Activated CD4-positive, alpha-beta T cell treated with anti-CD3 and anti-CD28 coated beads, Interleukin-2, amount 50 U/mL, for 24 hours (primary cell): ENCODE measurements at regions not wholly inside any gene's neighbourhood (a gene's known extent, or its start where the extent isn't known, plus 50 kb on each side); places are given as distances from the start of the nearest gene placed in this dataset.
"Not testable (repeated sequence)": the region's sequence is repeated elsewhere in the genome, so short reads cannot be mapped to it uniquely, and the experiment has no call there.

Experiments
- DNase-seq, 2 donors: peaks; one replicate each; pipeline ENCODE4 v3.0.0-alpha.2; 2020; ENCODE audit warnings: low read depth in 1 of 2, low spot score in 1 of 2

DNA sequence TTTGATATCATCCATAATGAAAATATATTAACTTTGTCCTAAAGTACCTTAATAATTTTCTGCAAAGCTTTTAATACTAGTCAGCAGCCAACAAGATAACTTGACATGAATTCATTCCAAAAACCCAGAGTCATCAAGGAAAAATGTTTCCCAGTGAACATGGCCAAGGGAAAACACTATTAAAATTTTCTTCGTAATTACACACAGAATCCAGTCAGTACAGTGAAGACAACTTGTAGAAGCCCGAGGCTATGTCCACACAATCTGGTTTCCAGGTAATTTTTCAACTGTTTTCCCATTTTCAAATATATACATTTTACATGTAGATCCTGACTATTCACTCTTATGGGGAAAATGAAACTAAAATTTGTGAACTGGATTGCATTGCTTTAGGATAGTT, 600.9 kb downstream of the CDH8 start:
- DNase-seq: no peak

DNA sequence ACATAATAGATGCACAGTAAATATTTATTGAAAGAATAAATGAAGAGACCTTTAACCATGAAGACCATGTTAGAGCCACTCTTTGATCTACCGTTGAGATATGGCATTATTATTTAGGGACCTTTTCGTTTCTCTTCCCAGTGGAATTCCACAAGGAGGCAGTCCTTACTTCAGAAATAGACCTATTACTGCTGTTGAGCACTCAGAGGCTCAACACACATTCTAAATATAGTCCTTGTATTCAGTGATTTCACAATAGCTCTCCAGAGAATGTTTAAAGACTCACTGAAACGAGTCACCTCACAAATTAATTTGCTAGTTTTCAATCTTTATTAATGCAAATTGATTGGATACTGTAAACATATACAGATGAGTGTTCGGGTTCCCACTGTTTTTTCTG, 603.8 kb downstream of the CDH8 start:
- DNase-seq: no peak

DNA sequence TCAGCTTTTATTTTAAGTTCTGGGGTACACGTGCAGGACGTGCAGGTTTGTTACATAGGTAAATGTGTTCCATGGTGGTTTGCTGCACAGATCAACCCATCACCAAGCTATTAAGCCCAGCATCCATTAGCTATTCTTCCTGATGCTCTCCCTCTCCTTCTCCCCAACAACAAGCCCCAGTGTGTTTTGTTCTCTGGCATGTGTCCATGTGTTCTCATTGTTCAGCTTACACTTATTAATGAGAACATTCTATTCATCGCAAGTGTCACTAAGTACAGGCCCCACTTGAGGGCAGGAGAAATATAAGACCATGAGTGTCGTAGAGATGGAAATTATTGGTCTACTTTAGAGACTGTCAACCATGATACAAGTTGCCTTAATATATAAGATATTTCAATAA, 615.1 kb downstream of the CDH8 start:
- DNase-seq: no peak

DNA sequence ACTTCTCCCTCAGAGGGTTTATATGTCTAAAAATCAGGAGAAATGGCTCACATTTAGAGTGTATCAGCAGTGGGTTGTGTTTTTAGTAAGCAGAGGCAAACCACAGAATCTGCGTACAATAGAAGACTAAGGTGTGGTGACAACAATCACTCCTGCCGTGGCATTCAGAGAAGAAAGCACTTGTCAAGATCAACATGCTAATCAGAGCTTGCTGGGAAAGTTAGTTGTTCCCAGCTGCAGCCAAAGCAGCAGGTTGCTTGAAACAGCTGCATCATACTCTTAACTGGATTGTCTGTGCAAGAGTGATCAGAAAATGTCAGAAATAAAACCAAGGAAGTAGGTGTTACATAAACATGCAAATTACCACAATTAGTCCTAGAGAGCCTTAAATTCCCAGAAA, 616.4 kb downstream of the CDH8 start:
- no peak for DNase-seq

DNA sequence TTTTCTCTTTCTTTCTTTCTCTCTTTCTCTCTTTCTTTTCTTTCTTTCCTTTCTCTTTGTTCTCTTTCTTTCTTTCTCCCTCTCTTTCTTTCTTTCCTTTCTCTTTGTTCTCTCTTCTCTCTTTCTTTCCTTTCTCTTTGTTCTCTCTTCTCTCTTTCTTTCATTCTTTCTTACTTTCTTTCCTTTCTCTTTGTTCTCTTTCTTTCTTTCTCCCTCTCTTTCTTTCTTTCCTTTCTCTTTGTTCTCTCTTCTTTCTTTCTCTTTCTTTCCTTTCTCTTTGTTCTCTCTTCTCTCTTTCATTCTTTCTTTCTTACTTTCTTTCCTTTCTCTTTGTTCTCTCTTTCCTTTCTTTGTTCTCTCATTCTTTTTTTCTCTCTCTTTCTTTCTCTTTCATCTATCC, 617.4 kb downstream of the CDH8 start:
- DNase-seq: not testable (repeated sequence)

DNA sequence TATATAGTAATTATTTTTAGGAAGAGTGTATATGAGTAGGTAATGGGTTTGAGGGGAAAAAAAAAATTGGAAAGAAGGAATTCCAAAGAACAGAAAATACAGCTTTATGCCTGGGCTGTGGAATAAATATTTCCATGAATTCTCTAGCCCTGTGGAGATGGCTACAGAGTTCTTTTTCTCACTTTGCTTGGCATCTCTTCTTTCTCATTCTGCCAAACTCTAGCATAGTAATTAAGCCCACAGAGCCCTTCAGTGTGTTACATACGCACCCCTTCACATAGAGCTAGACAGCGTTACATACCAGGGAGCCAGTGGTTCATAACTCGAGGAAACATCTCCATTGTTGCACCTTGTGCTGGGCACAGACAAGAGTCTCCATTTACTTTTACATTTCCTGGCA, 621.1 kb downstream of the CDH8 start:
- no peak for DNase-seq

DNA sequence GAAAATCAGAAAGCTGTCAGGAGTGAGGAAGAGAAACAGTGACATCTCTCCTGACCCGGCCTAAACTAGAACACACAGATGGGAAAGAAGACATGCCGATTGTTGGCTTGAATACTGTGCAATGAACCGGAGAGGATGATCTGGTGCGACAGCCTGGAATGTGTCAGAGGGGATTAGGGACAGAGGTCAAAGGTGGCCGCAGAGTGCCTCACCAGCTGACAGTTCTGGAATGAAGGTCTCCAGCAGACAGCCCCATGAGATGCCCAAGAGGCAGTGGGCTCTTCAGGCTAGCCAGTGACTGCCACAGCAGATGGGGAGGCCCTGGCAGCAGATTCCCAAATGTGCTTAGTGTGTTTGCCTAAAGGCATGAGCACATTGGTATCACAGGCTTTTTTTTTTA, 623.2 kb downstream of the CDH8 start:
- DNase-seq: no peak

DNA sequence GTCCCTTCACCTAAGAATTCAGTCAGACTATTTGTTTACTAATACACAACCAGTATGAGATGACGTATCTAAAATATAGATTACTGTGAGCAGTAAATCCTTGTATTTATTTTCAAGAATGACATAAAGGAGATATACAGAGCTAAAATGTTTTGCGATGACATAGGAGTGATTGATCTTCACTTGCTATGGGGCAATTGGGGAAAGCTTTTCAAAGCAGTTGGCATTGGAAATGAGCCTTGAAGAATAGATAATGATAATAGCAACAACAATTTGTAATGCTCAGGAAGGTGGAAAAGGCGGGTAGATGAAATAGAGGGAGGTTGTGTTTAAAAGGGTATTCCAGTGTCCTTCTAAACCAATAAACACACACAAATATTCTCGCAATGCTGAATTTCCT, 623.7 kb downstream of the CDH8 start:
- DNase-seq: no peak

DNA sequence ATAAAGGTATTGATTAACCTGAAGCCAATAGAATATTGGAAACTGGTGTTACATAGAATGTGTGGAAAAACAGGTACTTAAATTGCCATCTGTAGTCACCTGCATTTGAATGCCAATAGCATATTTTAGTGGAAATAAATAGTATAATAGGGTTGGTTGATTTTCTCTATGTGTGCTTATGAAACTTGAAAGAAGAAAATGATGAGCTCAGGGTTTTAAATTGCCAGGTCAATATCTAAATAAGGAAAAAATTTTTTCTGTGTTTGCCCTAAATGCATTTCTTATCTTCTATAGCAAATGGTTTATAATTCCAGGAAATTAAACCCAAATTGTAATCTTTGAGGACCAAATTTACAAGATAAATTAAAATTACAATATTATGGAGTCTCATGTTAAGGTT, 626.6 kb downstream of the CDH8 start:
- no peak for DNase-seq

DNA sequence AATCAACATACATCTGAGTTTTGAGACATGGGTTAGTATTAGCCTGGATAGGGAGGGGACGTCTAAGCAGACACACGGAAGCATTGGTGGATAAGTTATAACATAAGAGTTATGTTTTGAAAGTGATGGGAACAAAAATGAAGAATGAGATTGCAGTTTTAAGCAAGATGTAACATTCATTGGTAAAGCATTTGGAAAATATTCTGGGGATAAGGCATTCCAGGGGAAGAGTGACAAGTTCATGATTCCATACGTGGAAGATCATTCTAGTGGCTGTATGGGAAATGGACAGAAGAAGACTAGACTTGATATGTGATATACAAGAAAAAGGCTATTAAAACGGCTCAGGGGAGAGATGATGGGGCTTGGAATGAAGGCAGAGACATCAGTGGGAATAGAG, 632.9 kb downstream of the CDH8 start:
- DNase-seq: no peak

DNA sequence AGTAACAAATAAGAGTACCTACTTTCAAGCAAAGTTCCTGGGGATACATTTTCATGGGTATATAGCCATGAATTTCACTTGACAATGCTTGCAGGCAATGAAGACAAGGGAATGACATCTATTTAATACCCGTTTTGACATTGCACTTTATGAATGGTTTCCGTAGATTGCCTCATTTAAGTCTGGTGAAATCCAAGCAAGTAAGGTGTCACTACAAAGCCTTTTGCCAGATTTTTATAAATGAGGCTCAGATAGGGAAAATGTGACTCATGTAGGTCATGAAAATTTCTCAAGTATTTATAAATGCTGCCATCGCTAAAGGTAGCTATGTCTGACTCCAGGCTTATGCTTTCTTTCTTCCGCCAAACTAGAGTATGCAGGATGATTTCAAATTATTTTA, 644.3 kb downstream of the CDH8 start:
- no peak for DNase-seq

DNA sequence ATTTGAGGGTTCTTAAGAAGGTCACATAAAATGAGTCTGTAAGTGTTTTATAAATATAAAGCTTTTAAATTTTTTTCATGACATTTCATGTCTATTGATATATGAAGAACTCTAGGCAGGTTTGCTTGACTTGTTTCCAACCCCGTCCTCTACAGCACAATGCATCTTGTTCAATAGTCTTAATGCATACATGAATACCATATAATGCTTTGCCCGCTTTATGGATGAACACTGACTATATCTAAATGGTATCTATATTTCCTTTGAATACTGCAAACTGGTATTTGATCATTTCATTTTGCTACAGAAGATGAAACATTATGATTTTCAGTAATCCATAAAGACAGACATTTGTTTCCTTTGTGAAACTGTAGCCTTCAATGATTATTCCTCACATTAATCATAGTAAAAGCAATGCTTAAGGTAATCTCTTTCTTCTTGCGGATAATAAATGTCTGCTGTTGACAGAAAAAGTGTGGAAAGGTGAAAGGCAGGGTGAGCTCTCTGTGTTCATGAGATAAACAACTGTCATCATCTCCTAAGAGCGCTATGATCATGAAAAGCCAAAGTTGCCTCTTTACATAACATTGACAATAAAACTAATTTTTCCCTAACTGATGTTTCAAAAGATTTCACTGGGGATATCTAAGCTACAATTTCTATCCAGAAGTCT, 645.1 kb downstream of the CDH8 start:
- no peak for DNase-seq

DNA sequence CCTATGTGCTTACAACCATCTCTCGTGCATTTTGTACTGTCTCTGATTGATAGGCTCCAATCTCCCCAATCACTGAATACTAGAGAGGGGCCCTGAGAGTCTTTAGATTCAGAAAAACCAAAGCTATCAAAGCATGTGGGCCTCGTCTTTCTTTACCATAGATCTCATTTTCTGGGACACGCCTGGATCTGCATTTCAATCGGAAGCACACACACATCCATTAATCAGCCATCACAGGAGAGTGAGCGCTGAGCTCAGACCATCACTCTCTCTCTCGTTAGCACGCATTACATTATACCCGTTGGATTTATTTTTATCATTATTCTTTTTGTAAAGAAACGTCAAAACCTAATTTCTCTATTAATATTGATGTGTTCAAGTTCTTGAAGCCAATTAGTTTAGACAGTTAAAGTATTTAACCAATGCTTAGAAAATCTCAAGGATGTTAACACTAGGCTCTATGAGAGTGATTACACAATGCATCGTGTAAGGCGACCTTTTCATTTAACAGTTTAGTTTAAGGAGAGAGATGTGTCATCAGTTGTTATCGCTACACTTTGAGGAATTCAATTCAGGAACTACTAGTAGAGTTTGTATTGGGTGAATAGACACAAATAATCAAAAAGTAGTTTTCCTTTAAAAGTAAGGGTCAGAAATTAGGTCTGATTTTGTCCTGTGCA, 650.7 kb downstream of the CDH8 start:
- no peak for DNase-seq

DNA sequence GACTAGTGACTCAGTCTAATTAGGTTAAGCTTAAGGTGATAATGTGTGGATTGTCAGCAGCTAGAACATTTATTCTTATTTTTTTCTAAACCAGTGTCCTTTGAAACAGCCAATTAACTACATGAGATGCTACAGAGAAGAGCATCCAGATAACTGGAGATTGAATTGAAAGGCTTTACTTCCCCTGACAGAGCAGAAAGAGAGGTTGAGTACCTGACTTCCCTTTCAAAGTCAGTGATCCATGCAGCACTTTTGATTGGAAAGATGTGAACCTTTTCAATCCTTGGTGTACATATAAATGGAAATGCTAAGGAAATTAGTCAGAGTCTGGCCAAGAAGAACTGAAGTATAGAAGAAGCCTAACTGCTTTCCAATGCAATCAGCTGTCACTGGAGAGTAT, 653.8 kb downstream of the CDH8 start:
- no peak for DNase-seq

DNA sequence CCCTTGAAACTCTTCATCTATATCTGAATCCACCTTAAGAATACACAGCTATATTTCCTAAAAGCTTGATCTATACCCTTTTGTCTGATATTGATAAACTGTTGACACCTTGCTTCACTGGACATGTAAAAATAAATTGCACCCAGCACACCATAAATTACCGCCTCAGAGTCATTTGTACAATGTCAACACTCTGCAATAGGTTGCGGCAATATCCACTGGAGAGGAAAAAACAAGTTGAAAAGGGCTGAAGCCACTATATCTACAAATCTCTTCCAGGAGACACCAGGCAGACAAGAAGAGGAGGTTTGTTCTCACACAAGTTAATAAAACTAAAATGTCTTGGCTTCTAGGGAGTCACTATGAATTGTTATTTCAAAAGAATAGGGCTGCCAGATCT, 656.9 kb downstream of the CDH8 start:
- no peak for DNase-seq

DNA sequence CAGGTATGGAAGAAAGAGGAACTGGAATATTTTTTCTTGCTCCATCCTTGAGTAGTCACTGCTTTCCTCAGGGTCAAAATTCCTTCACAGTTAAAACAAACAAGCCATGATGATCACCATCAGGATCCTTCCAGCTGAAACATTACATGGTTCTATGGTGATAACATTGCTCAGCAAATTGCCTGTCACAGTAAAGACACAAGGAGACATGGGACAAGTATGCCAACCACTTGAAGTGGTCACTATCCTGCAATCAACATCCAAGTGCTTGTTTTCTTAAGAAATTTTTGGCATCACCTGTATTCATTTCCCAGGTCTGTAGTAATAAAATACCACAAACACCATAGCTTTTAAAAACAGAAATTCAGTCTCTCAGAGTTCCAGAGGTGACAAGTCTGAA, 662.2 kb downstream of the CDH8 start:
- DNase-seq: no peak

DNA sequence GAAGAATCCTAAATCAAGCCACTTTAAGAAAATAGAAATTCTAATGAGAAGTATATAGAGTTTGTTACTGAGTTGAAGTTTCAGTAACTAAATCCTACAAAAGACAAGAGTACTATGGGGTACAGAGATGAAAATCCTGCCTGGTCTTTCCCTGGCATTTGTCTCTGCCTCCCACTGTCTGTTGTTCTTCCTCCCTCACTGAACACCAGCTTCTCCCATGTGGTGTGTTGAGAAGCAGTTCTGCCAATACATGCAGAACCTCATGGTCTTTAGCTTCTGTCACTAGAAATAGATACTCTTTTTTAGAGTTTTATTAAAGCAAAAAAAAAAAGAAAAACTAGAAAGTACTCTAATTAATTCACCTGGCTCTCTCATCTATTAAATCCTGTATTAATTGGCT, 664.4 kb downstream of the CDH8 start:
- DNase-seq: no peak

DNA sequence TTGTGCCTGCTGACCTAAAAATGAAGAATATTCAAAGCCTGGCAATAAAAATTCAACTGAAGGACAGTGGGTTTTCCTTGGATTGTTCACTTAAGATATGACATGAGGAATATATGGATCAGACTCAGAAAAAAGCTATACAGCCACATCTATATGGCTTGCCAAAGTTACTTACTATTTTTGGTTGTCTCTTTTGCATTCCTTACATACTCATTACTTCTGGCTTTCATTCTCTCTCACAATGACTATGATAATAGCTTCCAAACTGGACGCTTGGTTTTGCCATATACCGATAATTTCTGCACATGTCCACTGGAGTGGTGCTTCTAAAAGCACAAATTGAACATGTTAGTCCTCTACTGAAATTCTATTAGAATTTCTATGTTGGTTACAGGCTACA, 664.9 kb downstream of the CDH8 start:
- no peak for DNase-seq

DNA sequence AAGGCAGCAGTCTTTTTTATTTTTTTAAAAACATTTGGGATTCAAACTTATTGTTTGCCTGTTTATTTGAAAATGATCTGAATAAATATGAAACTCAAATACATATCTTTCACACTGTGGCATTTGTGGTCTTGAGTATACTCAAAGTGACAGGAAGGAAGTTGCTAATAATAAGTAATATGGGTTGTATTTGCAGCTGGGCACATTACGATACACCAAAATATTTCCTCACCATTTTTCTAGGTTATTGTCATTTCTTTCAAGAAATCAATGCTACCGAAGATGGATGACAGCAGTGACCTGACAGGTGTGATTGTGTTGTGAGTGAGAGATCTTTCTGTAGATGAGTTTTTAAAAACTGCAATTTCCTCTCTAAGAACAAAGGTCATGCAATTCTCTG, 665.7 kb downstream of the CDH8 start:
- no peak for DNase-seq

DNA sequence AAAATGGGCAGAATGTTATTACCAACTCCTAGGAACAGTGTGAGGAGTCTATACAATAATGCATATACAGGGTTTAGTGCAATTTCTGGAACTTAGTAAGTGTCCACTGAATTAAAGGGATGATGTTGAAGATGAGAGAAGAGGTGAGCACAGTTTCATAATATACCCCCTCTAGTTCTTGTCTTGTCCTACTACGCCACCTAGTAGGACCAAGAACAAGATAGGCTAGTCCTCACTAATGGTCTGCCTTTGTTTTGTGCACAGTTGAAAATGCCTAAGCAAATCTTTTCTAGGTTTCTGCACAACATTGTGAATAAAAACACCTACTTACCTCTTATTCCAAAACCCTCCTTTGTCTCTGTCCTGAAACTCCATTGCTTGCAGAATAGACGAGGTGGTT, 670.2 kb downstream of the CDH8 start:
- no peak for DNase-seq

DNA sequence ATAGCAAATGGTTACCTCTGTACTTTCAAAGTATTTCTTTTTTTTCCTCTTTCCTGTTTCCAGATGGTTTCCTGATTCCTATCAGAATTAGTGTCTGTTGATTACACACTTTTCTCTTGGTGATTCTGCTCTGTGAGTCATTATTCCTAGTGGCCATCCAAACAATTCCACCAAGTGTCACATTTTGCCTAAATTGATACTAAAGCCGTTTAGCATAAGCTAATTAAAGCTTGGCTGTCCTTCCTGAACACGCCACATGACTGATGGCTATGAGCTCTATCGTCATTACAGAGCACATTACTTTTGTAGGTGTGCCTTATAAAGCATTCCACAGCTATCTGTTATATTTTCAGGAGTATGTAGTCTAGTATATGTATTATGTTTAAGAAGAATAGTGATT, 671.2 kb downstream of the CDH8 start:
- DNase-seq: no peak

DNA sequence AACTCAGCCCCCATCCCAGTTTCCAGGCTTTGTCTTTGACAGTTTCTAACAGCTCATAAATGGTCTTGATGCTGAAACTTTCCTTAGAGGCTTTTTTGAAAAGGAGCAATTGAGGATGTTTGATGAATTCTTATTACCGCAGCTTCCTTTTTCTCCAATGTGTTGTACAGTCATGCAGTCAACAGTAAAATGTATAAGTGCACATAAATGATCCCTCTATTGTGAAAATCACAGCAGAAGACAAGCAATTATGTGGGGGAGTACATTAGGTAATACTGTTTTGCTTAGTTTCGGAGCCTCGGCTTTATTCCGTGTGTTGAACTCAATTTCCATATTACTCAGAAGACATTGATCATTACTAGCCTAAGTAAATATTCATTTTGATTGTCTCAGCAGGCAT, 673.7 kb downstream of the CDH8 start:
- no peak for DNase-seq

DNA sequence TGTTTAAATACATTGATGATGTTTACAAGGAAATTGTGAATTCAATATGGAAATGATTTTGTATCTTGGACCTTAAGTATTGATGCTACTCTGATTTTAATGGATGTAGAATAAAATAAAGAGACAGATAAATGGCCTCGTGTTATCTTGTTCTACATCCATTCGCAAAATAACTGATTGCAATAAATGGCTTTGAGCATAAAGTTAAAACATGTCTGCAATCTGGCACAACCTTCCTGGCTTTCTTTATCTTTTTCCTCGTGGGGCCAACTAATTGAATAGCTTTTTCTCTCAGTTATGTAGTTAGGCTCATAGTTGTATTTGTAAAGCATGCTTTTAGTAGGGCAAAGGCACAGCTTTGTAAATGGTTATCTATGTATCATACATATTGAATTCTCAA, 691.4 kb downstream of the CDH8 start:
- no peak for DNase-seq
